Endothelial cell of umbilical vein (primary cell): ENCODE measurements at regions not wholly inside any gene's neighbourhood (a gene's known extent, or its start where the extent isn't known, plus 50 kb on each side); places are given as distances from the start of the nearest gene placed in this dataset.

Experiments used
- BruUV-seq: library from RNA; stranded (reverse); fragments of 400-500 nt; replicated peaks from 2 replicates; lab custom pipeline; 2021; lab: Mats Ljungman, UMichigan
- CTCF ChIA-PET: fragments of 300-600, 350-600 bp; sonication (Branson Sonifier 250); formaldehyde crosslinking; loops from one replicate; lab custom pipeline; 2021; ENCODE audit warnings: antibody characterized with exemption, inconsistent platforms; lab: Charles Lee
- POLR2A ChIA-PET: fragments of 300-600, 350-600 bp; sonication (Branson Sonifier 250); formaldehyde crosslinking; loops from one replicate; lab custom pipeline; 2021; ENCODE audit warnings: antibody characterized with exemption, inconsistent platforms; lab: Charles Lee
- DNase-seq: peaks from one replicate; pipeline ENCODE4 v3.0.0-alpha.2; 2011; ENCODE audit warnings: low read depth, low spot score
- FAIRE-seq: peaks from 2 replicates; lab custom pipeline; 2011; peaks lifted over from hg19 to GRCh38; lab: Jason Lieb, UNC
- H2AFZ ChIP-seq: 2 replicates; pipeline ENCODE4 v1.6.0; 2012; ENCODE audit warnings: low read depth, low read length, control low read depth, inconsistent platforms
- H3K27ac ChIP-seq: 2 replicates; pipeline ENCODE4 v1.5.1; 2011; ENCODE audit warnings: low read depth, mild to moderate bottlenecking, control low read depth, low read length, moderate library complexity; ENCODE audit not compliant: insufficient read depth
- H3K27me3 ChIP-seq, 2 experiments: 2 replicates each; pipeline versions ENCODE4 v1.6.0 to v1.6.1; 2011; ENCODE audit warnings: low read length in 2 of 2, mixed read lengths in 1 of 2; ENCODE audit not compliant: control insufficient read depth in 2 of 2, insufficient read depth in 2 of 2
- H3K36me3 ChIP-seq, 2 experiments: 2 replicates in 1 of 2; 3 replicates in 1 of 2; pipeline ENCODE4 v1.5.1; 2011; ENCODE audit warnings: low read length in 2 of 2, mild to moderate bottlenecking in 1 of 2, moderate library complexity in 1 of 2; ENCODE audit not compliant: control insufficient read depth in 2 of 2, insufficient read depth in 2 of 2; ENCODE audit errors: extremely low read depth in 1 of 2
- H3K4me1 ChIP-seq: 3 replicates; pipeline ENCODE4 v1.5.1; 2011; ENCODE audit warnings: mild to moderate bottlenecking, low read length; ENCODE audit not compliant: control insufficient read depth, insufficient read depth; ENCODE audit errors: extremely low read depth
- H3K4me2 ChIP-seq: 2 replicates; pipeline ENCODE4 v1.6.1; 2011; ENCODE audit warnings: low read length, control low read depth, mixed read lengths; ENCODE audit not compliant: insufficient read depth
- H3K4me3 ChIP-seq, 3 experiments: fragments of 200-600 bp in 1 of 3; sonication (generic), shearing (Covaris generic) in 1 of 3; replicated peaks in 1 of 3; 2 replicates each; pipeline ENCODE4 v1.5.1; 2011 to 2016; ENCODE audit warnings: control low read depth in 3 of 3, low read length in 3 of 3, mild to moderate bottlenecking in 2 of 3, inconsistent platforms in 1 of 3, low read depth in 1 of 3, moderate library complexity in 1 of 3; ENCODE audit not compliant: insufficient read depth in 1 of 3
- H3K79me2 ChIP-seq: 2 replicates; pipeline ENCODE4 v1.6.0; 2012; ENCODE audit warnings: low read length, inconsistent platforms; ENCODE audit not compliant: control insufficient read depth, insufficient read depth
- H3K9ac ChIP-seq: replicated peaks from 2 replicates; pipeline ENCODE3; 2011; ENCODE audit warnings: low read length, control low read depth; ENCODE audit not compliant: insufficient read depth; ENCODE audit errors: extremely low read depth
- H3K9me1 ChIP-seq: replicated peaks from 3 replicates; pipeline ENCODE4 v1.6.0; 2011; ENCODE audit warnings: mild to moderate bottlenecking, low read length; ENCODE audit not compliant: control insufficient read depth, insufficient read depth; ENCODE audit errors: extremely low read depth
- H3K9me3 ChIP-seq: replicated peaks from 2 replicates; pipeline ENCODE4 v1.5.1; 2012; ENCODE audit warnings: low read length, inconsistent platforms; ENCODE audit not compliant: control insufficient read depth, insufficient read depth
- H4K20me1 ChIP-seq: replicated peaks from 2 replicates; pipeline ENCODE3; 2011; ENCODE audit warnings: mild to moderate bottlenecking, low read length; ENCODE audit not compliant: control insufficient read depth, insufficient read depth; ENCODE audit errors: extremely low read depth
- CTCF ChIP-seq, 2 donors: IDR thresholded peaks; 1 replicate in 1 of 2; 2 replicates in 1 of 2; pipeline ENCODE4 v1.5.1; 2011; ENCODE audit warnings: low read length in 2 of 2, mild to moderate bottlenecking in 2 of 2, moderate library complexity in 2 of 2, control low read depth in 1 of 2, inconsistent platforms in 1 of 2, low read depth in 1 of 2; ENCODE audit not compliant: insufficient read depth in 1 of 2; ENCODE audit errors: extremely low read depth in 1 of 2
- EZH2 ChIP-seq: IDR thresholded peaks from 2 replicates; pipeline ENCODE4 v1.6.1; 2012; ENCODE audit warnings: borderline replicate concordance, low read depth, mild to moderate bottlenecking, moderate library complexity, low read length, inconsistent platforms; ENCODE audit not compliant: severe bottlenecking
- FOS ChIP-seq: IDR thresholded peaks from 2 replicates; pipeline ENCODE4 v1.6.1; 2011; ENCODE audit warnings: mild to moderate bottlenecking, low read length, moderate library complexity, borderline replicate concordance; ENCODE audit not compliant: insufficient read depth
- GATA2 ChIP-seq: IDR thresholded peaks from 2 replicates; pipeline ENCODE4 v1.7.0; 2011; ENCODE audit warnings: low read depth, mild to moderate bottlenecking, moderate library complexity, mixed read lengths, low read length; ENCODE audit not compliant: insufficient read length, insufficient read depth
- JUN ChIP-seq: IDR thresholded peaks from 2 replicates; pipeline ENCODE4 v1.6.1; 2011; ENCODE audit warnings: borderline replicate concordance, low read depth; ENCODE audit not compliant: insufficient read length, insufficient read depth
- MAX ChIP-seq: IDR thresholded peaks from 2 replicates; pipeline ENCODE4 v1.6.1; 2011; ENCODE audit not compliant: insufficient read depth, insufficient read length
- MYC ChIP-seq: IDR thresholded peaks from one replicate; pipeline ENCODE4 v1.6.1; 2011; ENCODE audit warnings: mild to moderate bottlenecking, low read depth, low read length
- POLR2A ChIP-seq: IDR thresholded peaks from 2 replicates; pipeline ENCODE4 v1.6.1; 2012; ENCODE audit warnings: low read depth, mild to moderate bottlenecking, control low read depth, low read length
- POLR2AphosphoS5 ChIP-seq: IDR thresholded peaks from 2 replicates; pipeline ENCODE4 v1.6.1; 2012; ENCODE audit warnings: low read depth, mild to moderate bottlenecking, control low read depth, low read length, moderate library complexity; ENCODE audit not compliant: insufficient read depth
- dilution Hi-C: fragments of 300-500 bp; cut with MboI; formaldehyde crosslinking; loops from one replicate; pipeline ENCODE4 v1.15.0; 2019; ENCODE audit warnings: low sequenced_read_pairs; ENCODE audit not compliant: extremely low pct_ligation_motif_present
- intact Hi-C: fragments of 100-400 bp; cut with micrococcal nuclease; formaldehyde crosslinking; loops from one replicate; pipeline ENCODE4 v1.10.0; 2022

- no peak for FAIRE-seq
- Histone ChIP-seq H4K20me1 (no peaks in the 10 kb centered on the region), H3K4me1 (no peaks in the 10 kb centered on the region), H3K79me2 (no peaks in the 10 kb centered on the region), H3K9me3 (no peaks in the 10 kb centered on the region), H3K9me1 (no peaks in the 10 kb centered on the region), H3K4me3 (no peak overlapping the region), H2AFZ (no peak overlapping the region), H3K27ac (no peak overlapping the region), H3K36me3 (no peaks in the 10 kb centered on the region), H3K9ac (no peak overlapping the region), H3K4me2 (no peak overlapping the region), H3K27me3 (no peaks in the 10 kb centered on the region)
- dilution Hi-C loops (no loop called here), intact Hi-C loops (no loop called here)
- TF ChIP-seq MYC (no peak), GATA2 (no peak), POLR2AphosphoS5 (no peak), MAX (no peak), CTCF (IDR thresholded peaks at IDR 0.05; ENCODE audit: extremely low read depth in 1 of 2, insufficient read depth in 1 of 2, low read depth in 1 of 2, low read length in 2 of 2) (no peak), FOS (no peak), POLR2A (no peak), EZH2 (no peak), JUN (no peak)
- BruUV-seq = no TSS peak
- no peak for DNase-seq
- ChIA-PET CTCF (no interaction called here), POLR2A (no interaction called here)
Measured at GRCh38 chr3:166405896-166406295, 568.7 kb upstream of the BCHE start.
